CD14-positive monocyte (primary cell): ENCODE measurements at regions not wholly inside any gene's neighbourhood (a gene's known extent, or its start where the extent isn't known, plus 50 kb on each side); places are given as distances from the start of the nearest gene placed in this dataset.

ENCODE experiments used
- DNase-seq, 3 donors: peaks; one replicate each; pipeline ENCODE4 v3.0.0-alpha.2; 2011 to 2022
- H2AFZ ChIP-seq: 2 replicates; pipeline ENCODE4 v1.6.0; 2012; ENCODE audit warnings: mild to moderate bottlenecking, low read depth, low read length, inconsistent platforms; ENCODE audit not compliant: insufficient read depth, poor library complexity, severe bottlenecking
- H3K27ac ChIP-seq, 2 donors: 1 replicate in 1 of 2; 2 replicates in 1 of 2; pipeline ENCODE4 v1.5.1; 2012 to 2013; ENCODE audit warnings: low read length in 2 of 2, control low read depth in 1 of 2, inconsistent platforms in 1 of 2, low read depth in 1 of 2, mild to moderate bottlenecking in 1 of 2
- H3K27me3 ChIP-seq, 2 donors: one replicate each; pipeline versions ENCODE4 v1.6.0 to v1.6.1; 2011 to 2013; ENCODE audit warnings: low read length in 2 of 2; ENCODE audit not compliant: control insufficient read depth in 2 of 2, insufficient read depth in 2 of 2
- H3K36me3 ChIP-seq, 2 donors: replicated peaks in 1 of 2; 1 replicate in 1 of 2; 2 replicates in 1 of 2; pipeline versions ENCODE4 v1.5.1 to v1.6.1; 2012 to 2013; ENCODE audit warnings: low read length in 2 of 2, control low read depth in 1 of 2, inconsistent platforms in 1 of 2, mild to moderate bottlenecking in 1 of 2; ENCODE audit not compliant: insufficient read depth in 2 of 2, control insufficient read depth in 1 of 2
- H3K4me1 ChIP-seq, 2 donors: 1 replicate in 1 of 2; 2 replicates in 1 of 2; pipeline versions ENCODE4 v1.5.1 to v1.6.1; 2012 to 2013; ENCODE audit warnings: low read length in 2 of 2, control low read depth in 1 of 2, inconsistent platforms in 1 of 2, mild to moderate bottlenecking in 1 of 2, moderate library complexity in 1 of 2; ENCODE audit not compliant: insufficient read depth in 2 of 2, control insufficient read depth in 1 of 2
- H3K4me2 ChIP-seq: replicated peaks from 2 replicates; pipeline ENCODE3; 2012; ENCODE audit warnings: low read length, moderate library complexity, mild to moderate bottlenecking; ENCODE audit not compliant: poor library complexity, severe bottlenecking; ENCODE audit errors: extremely low read depth
- H3K4me3 ChIP-seq, 3 experiments: fragments of 200-600 bp in 1 of 3; sonication (generic) in 1 of 3; replicated peaks in 1 of 3; 1 replicate in 2 of 3; 2 replicates in 1 of 3; pipeline ENCODE4 v1.5.1; 2011 to 2013; ENCODE audit warnings: low read length in 3 of 3, mild to moderate bottlenecking in 3 of 3, control low read depth in 2 of 3, low read depth in 2 of 3, inconsistent platforms in 1 of 3, moderate library complexity in 1 of 3
- H3K79me2 ChIP-seq: 2 replicates; pipeline ENCODE4 v1.6.0; 2012; ENCODE audit warnings: mild to moderate bottlenecking, control low read depth, inconsistent platforms, low read length, moderate library complexity; ENCODE audit not compliant: insufficient read depth
- H3K9ac ChIP-seq: 2 replicates; pipeline ENCODE4 v1.6.0; 2017; ENCODE audit warnings: low read length, mild to moderate bottlenecking; ENCODE audit not compliant: insufficient read depth, poor library complexity, severe bottlenecking
- H3K9me3 ChIP-seq, 2 donors: replicated peaks in 1 of 2; 1 replicate in 1 of 2; 2 replicates in 1 of 2; pipeline versions ENCODE4 v1.5.1 to v1.6.1; 2012 to 2013; ENCODE audit warnings: low read length in 2 of 2, control low read depth in 1 of 2; ENCODE audit not compliant: control insufficient read depth in 1 of 2, insufficient read depth in 1 of 2
- H4K20me1 ChIP-seq: 2 replicates; pipeline ENCODE4 v1.6.0; 2012; ENCODE audit warnings: mild to moderate bottlenecking, low read length, control low read depth, moderate library complexity; ENCODE audit not compliant: insufficient read depth
- H3K27ac Mint-ChIP-seq, 7 donors: one replicate each; pipeline ENCODE4 v1.8.0; 2020; ENCODE audit warnings: mild to moderate bottlenecking in 7 of 7, mixed read lengths in 7 of 7, moderate library complexity in 6 of 7, inconsistent platforms in 2 of 7
- H3K27me3 Mint-ChIP-seq, 3 donors: one replicate each; pipeline ENCODE4 v1.8.0; 2021 to 2022; ENCODE audit warnings: low read depth in 3 of 3, mild to moderate bottlenecking in 3 of 3, mixed read lengths in 3 of 3, moderate library complexity in 3 of 3, inconsistent platforms in 1 of 3
- H3K36me3 Mint-ChIP-seq, 2 donors: one replicate each; pipeline ENCODE4 v1.8.0; 2020; ENCODE audit warnings: mixed read lengths in 2 of 2, inconsistent platforms in 1 of 2, mild to moderate bottlenecking in 1 of 2
- H3K4me1 Mint-ChIP-seq: one replicate; pipeline ENCODE4 v1.8.0; 2020; ENCODE audit warnings: mild to moderate bottlenecking, mixed read lengths
- H3K4me3 Mint-ChIP-seq, 2 donors: one replicate each; pipeline ENCODE4 v1.8.0; 2020; ENCODE audit warnings: mild to moderate bottlenecking in 2 of 2, mixed read lengths in 2 of 2, moderate library complexity in 1 of 2
- H3K9me3 Mint-ChIP-seq, 7 donors: one replicate each; pipeline ENCODE4 v1.8.0; 2020 to 2022; ENCODE audit warnings: mixed read lengths in 7 of 7, mild to moderate bottlenecking in 6 of 7, moderate library complexity in 6 of 7, inconsistent platforms in 2 of 7
- CTCF ChIP-seq: fragments of 200-600 bp; IDR thresholded peaks from one replicate; pipeline ENCODE4 v1.8.0; 2022; ENCODE audit warnings: antibody characterized with exemption, mild to moderate bottlenecking
- WGBS: methylation state at CpG from one replicate; pipeline ENCODE4 v1.1.5; 2013; ENCODE audit warnings: missing lambda C conversion rate; ENCODE audit not compliant: insufficient coverage; 5-methylcytosine and 5-hydroxymethylcytosine counted together
- intact Hi-C, 2 donors: fragments of 100-400 bp; cut with micrococcal nuclease; formaldehyde crosslinking; loops; one replicate each; pipeline versions ENCODE4 v1.15.0 to v1.15.1; 2023

GRCh38 chr3:165640031-165640430, 197.2 kb downstream of the BCHE start:
- no peaks in the 10 kb centered on the region for H3K79me2 ChIP-seq
- H3K9me3 ChIP-seq, result peaks cover 2 to 12% of the 10 kb centered on the region in 2 donors
- H3K9me3 Mint-ChIP-seq, result peaks cover 0 to 9% (median 3%) of the 10 kb centered on the region in 7 donors
- no peaks in the 10 kb centered on the region for H3K4me1 ChIP-seq
- H3K27ac Mint-ChIP-seq, result no peak overlapping the region
- no peak overlapping the region for H3K27ac ChIP-seq
- H3K27me3 ChIP-seq, result no peaks in the 10 kb centered on the region
- intact Hi-C loops, result no loop called here
- H3K36me3 Mint-ChIP-seq, result no peaks in the 10 kb centered on the region
- H3K27me3 Mint-ChIP-seq, result no peaks in the 10 kb centered on the region
- no peak overlapping the region for H3K9ac ChIP-seq
- WGBS, result no CpG with 5 or more reads among the region's 1 CpG
- H3K36me3 ChIP-seq, result no peaks in the 10 kb centered on the region
- H3K4me3 ChIP-seq, result no peak overlapping the region
- H3K4me3 Mint-ChIP-seq, result no peak overlapping the region
- no peak for DNase-seq
- H4K20me1 ChIP-seq, result no peaks in the 10 kb centered on the region
- no peaks in the 10 kb centered on the region for H3K4me1 Mint-ChIP-seq
- no peak overlapping the region for H2AFZ ChIP-seq
- TF ChIP-seq CTCF, result no peak
- no peak overlapping the region for H3K4me2 ChIP-seq

DNA sequence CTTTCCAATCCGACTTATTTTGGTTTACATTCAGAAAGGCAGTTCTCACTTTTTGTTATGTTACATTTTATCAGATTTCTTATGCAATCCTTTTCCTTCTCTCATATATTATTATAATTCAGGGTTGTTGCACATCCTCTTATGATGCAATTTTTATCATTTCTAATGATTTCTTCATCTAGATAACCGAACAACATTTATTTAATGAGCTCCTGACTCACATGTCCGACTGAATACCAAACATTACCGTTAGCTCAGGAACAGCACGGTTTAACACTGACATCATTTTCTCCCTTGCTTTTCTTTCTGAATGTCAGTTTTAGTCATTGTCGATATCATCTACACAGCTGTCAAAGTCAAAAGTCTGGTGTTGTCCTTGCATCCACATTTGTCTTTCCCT, 199.2 kb downstream of the BCHE start:
- Histone ChIP-seq H3K79me2 (no peaks in the 10 kb centered on the region), H3K4me3 (no peak overlapping the region), H4K20me1 (no peaks in the 10 kb centered on the region), H3K27ac (no peak overlapping the region), H3K27me3 (no peaks in the 10 kb centered on the region), H3K4me2 (no peak overlapping the region), H3K9me3 (peaks cover 4 to 12% of the 10 kb centered on the region in 2 donors), H3K4me1 (no peaks in the 10 kb centered on the region), H3K9ac (no peak overlapping the region), H3K36me3 (no peaks in the 10 kb centered on the region), H2AFZ (no peak overlapping the region)
- no peaks in the 10 kb centered on the region for H3K36me3 Mint-ChIP-seq
- no peaks in the 10 kb centered on the region for H3K27me3 Mint-ChIP-seq
- WGBS, result 93% methylated on average over 5 of the region's 6 CpGs
- H3K27ac Mint-ChIP-seq, result no peak overlapping the region
- no peak for DNase-seq
- peaks cover 0 to 14% (median 4%) of the 10 kb centered on the region in 7 donors for H3K9me3 Mint-ChIP-seq
- intact Hi-C loops, result no loop called here
- TF ChIP-seq CTCF, result no peak
- H3K4me3 Mint-ChIP-seq, result no peak overlapping the region
- H3K4me1 Mint-ChIP-seq, result no peaks in the 10 kb centered on the region
